KBM-7 (cell line): ENCODE measurements at regions not wholly inside any gene's neighbourhood (a gene's known extent, or its start where the extent isn't known, plus 50 kb on each side); places are given as distances from the start of the nearest gene placed in this dataset.

Experiments
- DNase-seq: peaks from one replicate; pipeline ENCODE4 v3.0.0-alpha.2; 2015
- in situ Hi-C: fragments of 300-500 bp; cut with MboI; formaldehyde crosslinking; loops from 2 replicates; pipeline ENCODE4 v1.14.3; 2020; ENCODE audit warnings: low sequenced_read_pairs, low pct_unique_long_range_greater_than_20kb, mixed read lengths

GRCh38 chr13:99113351-99113750, 87.3 kb upstream of the UBAC2 start:
- in situ Hi-C loops = no loop called here
- no peak for DNase-seq

- in situ Hi-C loops = no loop called here
- DNase-seq = no peak
Measured at GRCh38 chr13:99118179-99118578, 82.5 kb upstream of the UBAC2 start.

- DNase-seq = no peak
- in situ Hi-C loops = no loop called here
Measured at GRCh38 chr13:99119656-99120055, 81.0 kb upstream of the UBAC2 start.

- no peak for DNase-seq
- in situ Hi-C loops = no loop called here
Measured at GRCh38 chr13:99120751-99121150, 79.9 kb upstream of the UBAC2 start.

GRCh38 chr13:99122171-99122570, 78.5 kb upstream of the UBAC2 start:
- in situ Hi-C loops = no loop called here

GRCh38 chr13:99123101-99124045, 77.3 kb upstream of the UBAC2 start:
- in situ Hi-C loops = no loop called here

More at GRCh38 chr13:99122171-99122570, 78.5 kb upstream of the UBAC2 start:
- no peak for DNase-seq

GRCh38 chr13:99124046-99124400, 76.6 kb upstream of the UBAC2 start:
- no peak for DNase-seq
- in situ Hi-C loops = no loop called here

More at GRCh38 chr13:99123101-99124045, 77.3 kb upstream of the UBAC2 start:
- no peak for DNase-seq

GRCh38 chr13:99124794-99125316, 75.8 kb upstream of the UBAC2 start:
- in situ Hi-C loops = no loop called here
- peak; percentile 45 for DNase-seq

GRCh38 chr13:99125326-99125915, 75.2 kb upstream of the UBAC2 start:
- in situ Hi-C loops = no loop called here
- no peak for DNase-seq

GRCh38 chr13:99126821-99127220, 73.8 kb upstream of the UBAC2 start:
- no peak for DNase-seq
- in situ Hi-C loops = no loop called here

- in situ Hi-C loops = no loop called here
- DNase-seq = no peak
Measured at GRCh38 chr13:99129050-99129449, 71.6 kb upstream of the UBAC2 start.

- no peak for DNase-seq
- in situ Hi-C loops = no loop called here
Measured at GRCh38 chr13:99129951-99130350, 70.7 kb upstream of the UBAC2 start.

GRCh38 chr13:99131410-99131809, 69.2 kb upstream of the UBAC2 start:
- DNase-seq = no peak
- in situ Hi-C loops = no loop called here

- no peak for DNase-seq
- in situ Hi-C loops = no loop called here
Measured at GRCh38 chr13:99132295-99132835, 68.3 kb upstream of the UBAC2 start.

- no peak for DNase-seq
- in situ Hi-C loops = no loop called here
Measured at GRCh38 chr13:99133230-99133629, 67.4 kb upstream of the UBAC2 start.

GRCh38 chr13:99133848-99134247, 66.8 kb upstream of the UBAC2 start:
- no peak for DNase-seq
- in situ Hi-C loops = no loop called here

- in situ Hi-C loops = no loop called here
Measured at GRCh38 chr13:99135591-99135990, 65.1 kb upstream of the UBAC2 start.

GRCh38 chr13:99136427-99136954, 64.2 kb upstream of the UBAC2 start:
- in situ Hi-C loops = no loop called here
- DNase-seq = no peak

More at GRCh38 chr13:99135591-99135990, 65.1 kb upstream of the UBAC2 start:
- DNase-seq = no peak

GRCh38 chr13:99140831-99141230, 59.8 kb upstream of the UBAC2 start:
- in situ Hi-C loops = no loop called here
- DNase-seq = no peak

GRCh38 chr13:99143904-99144303, 56.8 kb upstream of the UBAC2 start:
- in situ Hi-C loops = no loop called here
- no peak for DNase-seq
